ENCODE measurements at regions not wholly inside any gene's neighbourhood (a gene's known extent, or its start where the extent isn't known, plus 50 kb on each side); places are given as distances from the start of the nearest gene placed in this dataset.
"Not testable (repeated sequence)": the region's sequence is repeated elsewhere in the genome, so short reads cannot be mapped to it uniquely, and the experiment has no call there.

DNA sequence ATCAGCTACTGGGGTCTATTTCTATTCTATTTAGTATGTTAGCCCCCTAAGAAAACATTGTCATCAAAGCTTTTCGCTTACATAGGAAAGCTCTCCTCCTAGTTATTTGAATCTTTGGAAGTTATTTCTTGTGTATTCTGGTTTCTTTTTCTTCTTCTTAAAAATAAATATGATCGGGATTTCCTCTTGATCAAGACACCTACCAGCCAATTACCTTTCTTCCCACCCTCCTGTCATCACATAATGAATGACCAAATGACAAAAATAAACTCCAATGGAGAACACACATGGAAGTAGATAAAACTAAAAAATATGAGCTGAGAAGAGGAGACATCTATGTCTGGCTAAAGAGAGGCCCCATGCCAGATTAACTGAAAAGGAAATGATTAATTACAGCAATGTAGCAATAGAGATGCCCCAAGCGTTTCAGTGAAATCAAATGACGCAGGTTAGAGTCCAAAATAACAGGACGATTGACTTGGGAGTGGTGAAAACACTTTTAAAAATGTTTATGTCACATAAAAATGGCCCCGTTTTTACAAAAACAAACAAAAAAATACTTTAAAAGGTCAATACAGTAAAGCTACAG lies 59.5 kb upstream of the PCSK1 start:
- ATAC-seq (no peak), DNase-seq (peak; percentile 3)
- no TSS peak for BruUV-seq (replicated peaks)
- Histone ChIP-seq H3F3A (ENCODE audit: low read length, unreplicated experiment) (no peaks in the 10 kb centered on the region), H3K27me3 (ENCODE audit: low read length) (no peaks in the 10 kb centered on the region), H3K9ac (ENCODE audit: low read length) (no peak overlapping the region), H3K9me3 (ENCODE audit: low read length) (no peaks in the 10 kb centered on the region), H3K79me2 (ENCODE audit: low read length) (no peaks in the 10 kb centered on the region), H2AFZ (ENCODE audit: low read length) (no peak overlapping the region), H3K27ac (ENCODE audit: low read length) (no peak overlapping the region), H3K9me2 (replicated peaks; ENCODE audit: low read length) (no peaks in the 10 kb centered on the region), H3K4me3 (ENCODE audit: low read length) (no peak overlapping the region), H3K4me2 (ENCODE audit: low read length) (no peak overlapping the region), H4K20me1 (ENCODE audit: low read length) (no peaks in the 10 kb centered on the region), H3K36me3 (ENCODE audit: low read depth, low read length) (no peaks in the 10 kb centered on the region), H3K4me1 (ENCODE audit: insufficient read depth, low read length) (peaks cover 1% of the 10 kb centered on the region)
- ChIA-PET POLR2A (ENCODE audit: unreplicated experiment) (no interaction called here), CTCF (interaction anchor here (0.6 kb wide), 1 partner anchor 53 kb away, joined by 4 read pairs; no protein-coding TSS in a partner anchor)
- TF ChIP-seq EZH2 (IDR thresholded peaks at IDR 0.05; ENCODE audit: low read length, unreplicated experiment) (no peak), EZH2phosphoT487 (IDR thresholded peaks at IDR 0.05; ENCODE audit: borderline replicate concordance, low read length) (no peak)
- TF ChIP-seq, protein P1, sequence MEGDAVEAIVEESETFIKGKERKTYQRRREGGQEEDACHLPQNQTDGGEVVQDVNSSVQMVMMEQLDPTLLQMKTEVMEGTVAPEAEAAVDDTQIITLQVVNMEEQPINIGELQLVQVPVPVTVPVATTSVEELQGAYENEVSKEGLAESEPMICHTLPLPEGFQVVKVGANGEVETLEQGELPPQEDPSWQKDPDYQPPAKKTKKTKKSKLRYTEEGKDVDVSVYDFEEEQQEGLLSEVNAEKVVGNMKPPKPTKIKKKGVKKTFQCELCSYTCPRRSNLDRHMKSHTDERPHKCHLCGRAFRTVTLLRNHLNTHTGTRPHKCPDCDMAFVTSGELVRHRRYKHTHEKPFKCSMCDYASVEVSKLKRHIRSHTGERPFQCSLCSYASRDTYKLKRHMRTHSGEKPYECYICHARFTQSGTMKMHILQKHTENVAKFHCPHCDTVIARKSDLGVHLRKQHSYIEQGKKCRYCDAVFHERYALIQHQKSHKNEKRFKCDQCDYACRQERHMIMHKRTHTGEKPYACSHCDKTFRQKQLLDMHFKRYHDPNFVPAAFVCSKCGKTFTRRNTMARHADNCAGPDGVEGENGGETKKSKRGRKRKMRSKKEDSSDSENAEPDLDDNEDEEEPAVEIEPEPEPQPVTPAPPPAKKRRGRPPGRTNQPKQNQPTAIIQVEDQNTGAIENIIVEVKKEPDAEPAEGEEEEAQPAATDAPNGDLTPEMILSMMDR (conservative IDR thresholded peaks at IDR 0.05; ENCODE audit: low read depth, low read length): no peak
- intact Hi-C loops (cut with micrococcal nuclease): no loop called here

DNA sequence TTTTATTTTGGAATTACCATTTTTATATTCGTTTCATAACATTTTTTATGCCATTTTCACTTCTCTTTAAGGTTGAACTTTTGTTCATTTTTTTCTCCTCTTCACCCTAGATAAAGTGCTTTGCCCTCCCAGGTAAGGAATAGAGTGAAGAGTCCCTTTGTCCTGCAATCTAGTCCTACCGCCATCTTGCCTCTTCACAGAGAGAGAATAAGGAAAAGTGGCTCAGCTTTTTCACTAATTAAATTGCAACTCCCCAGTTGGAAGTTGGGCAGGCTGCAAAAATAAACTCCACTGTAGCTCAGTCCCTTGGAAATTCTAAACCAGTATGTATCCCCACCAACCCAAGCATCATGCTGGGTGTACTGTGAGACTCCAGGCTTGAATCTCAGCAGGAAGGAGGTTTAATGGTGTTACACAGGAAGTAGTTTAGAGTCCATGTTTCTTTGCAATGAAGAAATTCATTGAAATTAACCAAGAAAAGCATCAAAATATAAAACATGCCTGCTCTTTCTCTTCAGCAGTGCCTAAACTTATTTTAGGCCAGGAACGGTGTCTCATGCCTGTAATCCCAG lies 60.3 kb upstream of the PCSK1 start:
- TF ChIP-seq, protein P1 (conservative IDR thresholded peaks at IDR 0.05; ENCODE audit: low read depth, low read length): no peak
- no peak for TF ChIP-seq EZH2phosphoT487 (IDR thresholded peaks at IDR 0.05; ENCODE audit: borderline replicate concordance, low read length)
- TF ChIP-seq EZH2 (IDR thresholded peaks at IDR 0.05; ENCODE audit: low read length, unreplicated experiment): no peak
- no peaks in the 10 kb centered on the region for H3K9me3 ChIP-seq (ENCODE audit: low read length)
- no peak overlapping the region for H3K4me3 ChIP-seq (ENCODE audit: low read length)
- H3K27me3 ChIP-seq (ENCODE audit: low read length): no peaks in the 10 kb centered on the region
- H3K27ac ChIP-seq (ENCODE audit: low read length): no peak overlapping the region
- no peaks in the 10 kb centered on the region for H3K4me1 ChIP-seq (ENCODE audit: insufficient read depth, low read length)
- DNase-seq (no peak), ATAC-seq (no peak)
- H2AFZ ChIP-seq (ENCODE audit: low read length): no peak overlapping the region
- H3K9me2 ChIP-seq (replicated peaks; ENCODE audit: low read length): no peaks in the 10 kb centered on the region
- POLR2A ChIA-PET (ENCODE audit: unreplicated experiment): no interaction called here
- no peaks in the 10 kb centered on the region for H3F3A ChIP-seq (ENCODE audit: low read length, unreplicated experiment)
- H4K20me1 ChIP-seq (ENCODE audit: low read length): no peaks in the 10 kb centered on the region
- no peak overlapping the region for H3K9ac ChIP-seq (ENCODE audit: low read length)
- H3K4me2 ChIP-seq (ENCODE audit: low read length): no peak overlapping the region
- no peaks in the 10 kb centered on the region for H3K36me3 ChIP-seq (ENCODE audit: low read depth, low read length)
- intact Hi-C loops (cut with micrococcal nuclease): no loop called here
- no peaks in the 10 kb centered on the region for H3K79me2 ChIP-seq (ENCODE audit: low read length)
- CTCF ChIA-PET: interaction anchor here (0.6 kb wide), 1 partner anchor 54 kb away, joined by 4 read pairs; no protein-coding TSS in a partner anchor
- no TSS peak for BruUV-seq (replicated peaks)

DNA sequence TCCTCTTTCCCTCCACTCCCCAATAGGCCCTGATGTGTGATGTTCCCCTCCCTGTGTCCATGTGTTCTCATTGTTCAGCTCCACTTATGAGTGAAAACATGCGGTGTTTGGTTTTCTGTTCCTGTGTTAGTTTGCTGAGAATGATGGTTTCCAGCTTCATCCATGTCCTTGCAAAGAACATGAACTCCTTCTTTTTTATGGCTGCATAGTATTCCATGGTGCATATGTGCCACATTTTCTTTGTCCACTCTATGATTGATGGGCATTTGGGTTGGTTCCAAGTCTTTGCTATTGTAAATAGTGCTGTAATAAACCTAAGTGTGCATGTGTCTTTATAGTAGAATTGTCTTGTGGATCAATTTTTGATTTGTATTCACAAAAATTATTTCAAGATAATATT lies 62.4 kb upstream of the PCSK1 start:
- H3K4me2 ChIP-seq (ENCODE audit: low read length); ATAC-seq; H3K27ac ChIP-seq (ENCODE audit: low read length); H3K9ac ChIP-seq (ENCODE audit: low read length); H3F3A ChIP-seq (ENCODE audit: low read length, unreplicated experiment); H2AFZ ChIP-seq (ENCODE audit: low read length); H3K36me3 ChIP-seq (ENCODE audit: low read depth, low read length); H3K4me1 ChIP-seq (ENCODE audit: insufficient read depth, low read length); POLR2A ChIA-PET (ENCODE audit: unreplicated experiment); intact Hi-C loops (cut with micrococcal nuclease); H3K9me3 ChIP-seq (ENCODE audit: low read length); H3K79me2 ChIP-seq (ENCODE audit: low read length); DNase-seq; H4K20me1 ChIP-seq (ENCODE audit: low read length); BruUV-seq (replicated peaks); H3K4me3 ChIP-seq (ENCODE audit: low read length); H3K9me2 ChIP-seq (replicated peaks; ENCODE audit: low read length); CTCF ChIA-PET; H3K27me3 ChIP-seq (ENCODE audit: low read length): not testable (repeated sequence)

DNA sequence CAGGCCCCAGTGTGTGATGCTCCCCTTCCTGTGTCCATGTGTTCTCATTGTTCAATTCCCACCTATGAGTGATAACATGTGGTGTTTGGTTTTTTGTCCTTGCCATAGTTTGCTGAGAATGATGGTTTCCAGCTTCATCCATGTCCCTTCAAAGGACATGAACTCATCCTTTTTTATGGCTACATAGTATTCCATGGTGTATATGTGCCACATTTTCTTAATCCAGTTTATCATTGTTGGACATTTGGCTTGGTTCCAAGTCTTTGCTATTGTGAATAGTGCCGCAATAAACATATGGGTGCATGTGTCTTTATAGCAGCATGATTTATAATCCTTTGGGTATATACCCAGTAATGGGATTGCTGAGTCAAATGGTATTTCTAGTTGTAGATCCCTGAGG lies 64.0 kb upstream of the PCSK1 start:
- H3K36me3 ChIP-seq (ENCODE audit: low read depth, low read length); H3K79me2 ChIP-seq (ENCODE audit: low read length); H3K27ac ChIP-seq (ENCODE audit: low read length); H3K4me3 ChIP-seq (ENCODE audit: low read length); H3F3A ChIP-seq (ENCODE audit: low read length, unreplicated experiment); H2AFZ ChIP-seq (ENCODE audit: low read length); H3K4me2 ChIP-seq (ENCODE audit: low read length); H3K9me3 ChIP-seq (ENCODE audit: low read length); H3K9ac ChIP-seq (ENCODE audit: low read length); CTCF ChIA-PET; ATAC-seq; H3K27me3 ChIP-seq (ENCODE audit: low read length); H3K4me1 ChIP-seq (ENCODE audit: insufficient read depth, low read length); DNase-seq; H3K9me2 ChIP-seq (replicated peaks; ENCODE audit: low read length); H4K20me1 ChIP-seq (ENCODE audit: low read length); intact Hi-C loops (cut with micrococcal nuclease); BruUV-seq (replicated peaks); POLR2A ChIA-PET (ENCODE audit: unreplicated experiment): not testable (repeated sequence)
